GM12878 (cell line): ENCODE measurements at regions not wholly inside any gene's neighbourhood (a gene's known extent, or its start where the extent isn't known, plus 50 kb on each side); places are given as distances from the start of the nearest gene placed in this dataset.

ENCODE experiments used
- ATAC-seq: fragments of 200-7000 bp; cut with Tn5 transposase; 3 replicates; pipeline ENCODE4 v1.9.1; 2020; ENCODE audit warnings: mild to moderate bottlenecking, moderate library complexity
- BruUV-seq: library from RNA; stranded (reverse); fragments of 400-500 nt; replicated peaks from 2 replicates; lab custom pipeline; 2021; lab: Mats Ljungman, UMichigan
- CTCF ChIA-PET: fragments of 300-600 bp; sonication (Branson Sonifier 250); formaldehyde crosslinking; extraction: SDS; loops from one replicate; lab custom pipeline; 2021; ENCODE audit warnings: inconsistent platforms; lab: Yijun Ruan, JAX
- POLR2A ChIA-PET: fragments of 350-600 bp; formaldehyde crosslinking; extraction: SDS; loops from one replicate; lab custom pipeline; 2021; ENCODE audit warnings: inconsistent platforms; lab: Charles Lee
- RAD21 ChIA-PET: fragments of 300-600 bp; sonication (Branson Sonifier 250); formaldehyde crosslinking; loops from one replicate; lab custom pipeline; 2023; ENCODE audit warnings: antibody characterized with exemption; ENCODE audit not compliant: unreplicated experiment; lab: Charles Lee
- SMC1A ChIA-PET: fragments of 300-600 bp; sonication (Branson Sonifier 250); formaldehyde crosslinking; loops from one replicate; lab custom pipeline; 2023; ENCODE audit not compliant: unreplicated experiment, uncharacterized antibody; lab: Charles Lee
- DNase-seq: peaks from one replicate; pipeline ENCODE4 v3.0.0-alpha.2; 2011; ENCODE audit warnings: low read depth, low spot score
- FAIRE-seq: peaks from 3 replicates; lab custom pipeline; 2011; peaks lifted over from hg19 to GRCh38; lab: Jason Lieb, UNC
- H2AFZ ChIP-seq: 2 replicates; pipeline ENCODE4 v1.6.0; 2011; ENCODE audit warnings: low read depth, low read length, control low read depth; ENCODE audit not compliant: control insufficient read depth
- H3K27ac ChIP-seq: 2 replicates; pipeline ENCODE4 v1.5.1; 2011; ENCODE audit warnings: control low read depth; ENCODE audit not compliant: control insufficient read depth, insufficient read depth
- H3K27me3 ChIP-seq, 2 experiments: replicated peaks in 1 of 2; 2 replicates each; pipeline versions ENCODE4 v1.6.0 to v1.6.1; 2011; ENCODE audit warnings: low read length in 1 of 2; ENCODE audit not compliant: control insufficient read depth in 2 of 2, insufficient read depth in 2 of 2
- H3K36me3 ChIP-seq, 2 experiments: 2 replicates each; pipeline ENCODE4 v1.5.1; 2011; ENCODE audit warnings: low read length in 1 of 2; ENCODE audit not compliant: control insufficient read depth in 2 of 2, insufficient read depth in 2 of 2
- H3K4me1 ChIP-seq: 2 replicates; pipeline ENCODE4 v1.6.1; 2011; ENCODE audit warnings: mild to moderate bottlenecking, low read length, moderate library complexity, mixed read lengths; ENCODE audit not compliant: control insufficient read depth, insufficient read depth
- H3K4me2 ChIP-seq: 2 replicates; pipeline ENCODE4 v1.6.0; 2011; ENCODE audit warnings: control low read depth; ENCODE audit not compliant: control insufficient read depth, insufficient read depth
- H3K4me3 ChIP-seq: fragments of 200-600 bp; sonication (generic); 2 replicates; pipeline ENCODE4 v1.5.1; 2016
- H3K79me2 ChIP-seq: 2 replicates; pipeline ENCODE4 v1.6.0; 2011; ENCODE audit warnings: low read length; ENCODE audit not compliant: control insufficient read depth, insufficient read depth
- H3K9ac ChIP-seq: 2 replicates; pipeline ENCODE4 v1.8.0; 2011; ENCODE audit warnings: low read length, control low read depth, mixed read lengths; ENCODE audit not compliant: control insufficient read depth, insufficient read depth
- H3K9me3 ChIP-seq: replicated peaks from 3 replicates; pipeline ENCODE4 v1.5.1; 2011; ENCODE audit warnings: mild to moderate bottlenecking, low read length; ENCODE audit not compliant: control insufficient read depth, insufficient read depth
- H4K20me1 ChIP-seq: 2 replicates; pipeline ENCODE4 v1.6.0; 2011; ENCODE audit not compliant: control insufficient read depth, insufficient read depth
- ATF3 ChIP-seq: IDR thresholded peaks from 2 replicates; pipeline ENCODE4 v1.6.1; 2011; ENCODE audit warnings: low read depth, mild to moderate bottlenecking, low read length, moderate library complexity, borderline replicate concordance; ENCODE audit errors: extremely low read depth
- BHLHE40 ChIP-seq, 2 experiments: fragments of 450-650 bp in 1 of 2; IDR thresholded peaks; 2 replicates each; pipeline ENCODE4 v1.6.1; 2011 to 2017; ENCODE audit warnings: low read depth in 2 of 2, borderline replicate concordance in 1 of 2, improper control_type of control experiment in 1 of 2, low read length in 1 of 2, mild to moderate bottlenecking in 1 of 2
- CREB1 ChIP-seq: IDR thresholded peaks from 2 replicates; pipeline ENCODE4 v1.6.1; 2012; ENCODE audit warnings: low read depth, mild to moderate bottlenecking, inconsistent platforms
- CTCF ChIP-seq, 3 experiments: IDR thresholded peaks in 2 of 3; conservative IDR thresholded peaks in 1 of 3; 2 replicates each; pipeline ENCODE4 v1.5.1; 2011; ENCODE audit warnings: low read depth in 3 of 3, low read length in 3 of 3, mild to moderate bottlenecking in 3 of 3, control low read depth in 2 of 3, moderate library complexity in 2 of 3, inconsistent platforms in 1 of 3, mixed read lengths in 1 of 3; ENCODE audit not compliant: control insufficient read depth in 2 of 3, insufficient read depth in 1 of 3; ENCODE audit errors: extremely low read depth in 1 of 3
- HDAC6 ChIP-seq: fragments of 200-600 bp; sonication (generic); IDR thresholded peaks from one replicate; pipeline ENCODE4 v1.8.0; 2017; ENCODE audit warnings: antibody characterized with exemption; ENCODE audit not compliant: unreplicated experiment
- HDGF ChIP-seq: fragments of 450-650 bp; IDR thresholded peaks from 2 replicates; pipeline ENCODE4 v1.6.1; 2016; ENCODE audit warnings: antibody characterized with exemption
- MEF2A ChIP-seq: IDR thresholded peaks from 2 replicates; pipeline ENCODE4 v1.6.1; 2011; ENCODE audit warnings: low read depth, mild to moderate bottlenecking, low read length, moderate library complexity; ENCODE audit not compliant: insufficient read depth
- NFXL1 ChIP-seq: fragments of 450-650 bp; IDR thresholded peaks from 2 replicates; pipeline ENCODE4 v1.6.1; 2017; ENCODE audit warnings: antibody characterized with exemption, mild to moderate bottlenecking, borderline replicate concordance
- NFYA ChIP-seq: IDR thresholded peaks from 2 replicates; pipeline ENCODE4 v1.6.1; 2011; ENCODE audit warnings: low read depth, mild to moderate bottlenecking, low read length, improper control_type of control experiment, borderline replicate concordance
- PAX8 ChIP-seq: fragments of 450-650 bp; IDR thresholded peaks from 2 replicates; pipeline ENCODE4 v1.6.1; 2017; ENCODE audit warnings: mild to moderate bottlenecking, moderate library complexity
- RCOR1 ChIP-seq: conservative IDR thresholded peaks from 2 replicates; pipeline ENCODE4 v1.6.1; 2012; ENCODE audit warnings: low read depth, low read length, improper control_type of control experiment
- SMC3 ChIP-seq: IDR thresholded peaks from 2 replicates; pipeline ENCODE4 v1.6.1; 2011; ENCODE audit warnings: low read length, improper control_type of control experiment, borderline replicate concordance
- TCF12 ChIP-seq: IDR thresholded peaks from 2 replicates; pipeline ENCODE4 v1.6.1; 2011; ENCODE audit warnings: low read depth, mild to moderate bottlenecking, low read length
- ZBTB40 ChIP-seq: fragments of 450-650 bp; IDR thresholded peaks from 2 replicates; pipeline ENCODE4 v1.6.1; 2016; ENCODE audit warnings: mild to moderate bottlenecking, moderate library complexity, borderline replicate concordance
- ZNF24 ChIP-seq: fragments of 450-650 bp; IDR thresholded peaks from 2 replicates; pipeline ENCODE4 v1.6.1; 2017; ENCODE audit warnings: antibody characterized with exemption, mild to moderate bottlenecking
- ZSCAN29 ChIP-seq: fragments of 450-650 bp; IDR thresholded peaks from 2 replicates; pipeline ENCODE4 v1.6.1; 2017; ENCODE audit warnings: mild to moderate bottlenecking, moderate library complexity
- WGBS: methylation state at CpG from one replicate; pipeline ENCODE4 v1.1.6; 2016; ENCODE audit warnings: low lambda C conversion rate; ENCODE audit not compliant: insufficient replicate concordance, insufficient coverage; ENCODE audit errors: missing lambda C conversion rate; 5-methylcytosine and 5-hydroxymethylcytosine counted together
- in situ Hi-C: fragments of 300-500 bp; cut with MboI; formaldehyde crosslinking; loops from 9 replicates; pipeline ENCODE4 v1.14.3; 2018; ENCODE audit warnings: mixed read lengths
- intact Hi-C: fragments of 100-400 bp; cut with micrococcal nuclease; formaldehyde crosslinking; loops from one replicate; pipeline ENCODE4 v1.14.2; 2022; ENCODE audit not compliant: unreplicated experiment

GRCh38 chr12:132401982-132402381 is 72.6 kb upstream of the GALNT9 start:
- Histone ChIP-seq H3K27ac (no peak overlapping the region), H3K27me3 (no peaks in the 10 kb centered on the region), H3K4me2 (no peak overlapping the region), H3K4me3 (no peak overlapping the region), H4K20me1 (no peaks in the 10 kb centered on the region), H3K79me2 (no peaks in the 10 kb centered on the region), H3K4me1 (no peaks in the 10 kb centered on the region), H3K9me3 (no peaks in the 10 kb centered on the region), H3K9ac (no peak overlapping the region), H3K36me3 (no peaks in the 10 kb centered on the region), H2AFZ (no peak overlapping the region)
- POLR2A ChIA-PET = no interaction called here
- DNase-seq (no peak), ATAC-seq (no peak), FAIRE-seq (no peak)
- SMC1A ChIA-PET = no interaction called here
- intact Hi-C loops = no loop called here
- 0% methylated on average over 1 of the region's 1 CpG for WGBS
- in situ Hi-C loops = no loop called here
- RAD21 ChIA-PET = no interaction called here
- CTCF ChIA-PET = no interaction called here
- TF ChIP-seq SMC3 (no peak), MEF2A (no peak), ZBTB40 (no peak), HDAC6 (no peak), TCF12 (no peak), CTCF (IDR thresholded peaks at IDR 0.05 in 2 of 3, conservative IDR thresholded peaks at IDR 0.05 in 1 of 3; ENCODE audit: control insufficient read depth in 2 of 3, extremely low read depth in 1 of 3, insufficient read depth in 1 of 3, low read depth in 3 of 3, low read length in 3 of 3) (no peak), ATF3 (no peak), ZSCAN29 (no peak), NFXL1 (no peak), ZNF24 (no peak), PAX8 (no peak), CREB1 (no peak), BHLHE40 (IDR thresholded peaks at IDR 0.05; ENCODE audit: borderline replicate concordance in 1 of 2, low read depth in 2 of 2, low read length in 1 of 2) (no peak), RCOR1 (no peak), HDGF (no peak), NFYA (no peak)
- no TSS peak for BruUV-seq
